Breast epithelium (tissue), 3 donors: ENCODE measurements at regions not wholly inside any gene's neighbourhood (a gene's known extent, or its start where the extent isn't known, plus 50 kb on each side); places are given as distances from the start of the nearest gene placed in this dataset.

ENCODE experiments used
- POLR2A ChIP-seq: fragments of 450-650 bp; IDR thresholded peaks from one replicate; pipeline ENCODE4 v1.6.1; 2016; ENCODE audit warnings: antibody characterized with exemption, mild to moderate bottlenecking, moderate library complexity
- POLR2AphosphoS5 ChIP-seq, 3 donors: sonication (generic); formaldehyde crosslinking; IDR thresholded peaks; one replicate each; pipeline ENCODE4 v1.6.1; 2017; ENCODE audit warnings: antibody characterized with exemption in 3 of 3
- TF ChIP-seq, protein P1 (sequence below), 3 donors: fragments of 450-650 bp; IDR thresholded peaks; one replicate each; pipeline ENCODE4 v1.5.1; 2016 to 2017; ENCODE audit warnings: antibody characterized with exemption in 3 of 3, mild to moderate bottlenecking in 3 of 3, moderate library complexity in 3 of 3

DNA sequence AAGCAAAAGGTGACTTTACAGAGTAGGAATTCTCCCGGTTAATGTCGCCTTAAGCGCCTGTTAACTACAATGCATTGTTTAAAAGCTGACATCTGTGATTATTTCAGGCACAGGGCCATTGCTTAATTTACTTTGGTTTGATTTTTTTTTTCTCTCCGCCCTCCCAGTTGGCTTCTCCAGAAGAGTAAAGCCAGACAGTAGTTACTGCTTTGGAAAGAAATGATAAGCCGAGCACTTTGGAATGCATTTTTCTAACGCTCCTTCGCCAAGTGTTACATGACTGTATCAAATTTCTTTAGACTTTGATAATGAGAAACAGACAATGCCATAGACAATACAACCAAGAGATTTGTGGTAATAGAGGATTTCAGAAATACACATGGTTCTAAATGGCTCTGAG lies 383.0 kb upstream of the TENM3 start:
- TF ChIP-seq, protein P1, sequence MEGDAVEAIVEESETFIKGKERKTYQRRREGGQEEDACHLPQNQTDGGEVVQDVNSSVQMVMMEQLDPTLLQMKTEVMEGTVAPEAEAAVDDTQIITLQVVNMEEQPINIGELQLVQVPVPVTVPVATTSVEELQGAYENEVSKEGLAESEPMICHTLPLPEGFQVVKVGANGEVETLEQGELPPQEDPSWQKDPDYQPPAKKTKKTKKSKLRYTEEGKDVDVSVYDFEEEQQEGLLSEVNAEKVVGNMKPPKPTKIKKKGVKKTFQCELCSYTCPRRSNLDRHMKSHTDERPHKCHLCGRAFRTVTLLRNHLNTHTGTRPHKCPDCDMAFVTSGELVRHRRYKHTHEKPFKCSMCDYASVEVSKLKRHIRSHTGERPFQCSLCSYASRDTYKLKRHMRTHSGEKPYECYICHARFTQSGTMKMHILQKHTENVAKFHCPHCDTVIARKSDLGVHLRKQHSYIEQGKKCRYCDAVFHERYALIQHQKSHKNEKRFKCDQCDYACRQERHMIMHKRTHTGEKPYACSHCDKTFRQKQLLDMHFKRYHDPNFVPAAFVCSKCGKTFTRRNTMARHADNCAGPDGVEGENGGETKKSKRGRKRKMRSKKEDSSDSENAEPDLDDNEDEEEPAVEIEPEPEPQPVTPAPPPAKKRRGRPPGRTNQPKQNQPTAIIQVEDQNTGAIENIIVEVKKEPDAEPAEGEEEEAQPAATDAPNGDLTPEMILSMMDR (IDR thresholded peaks at IDR 0.05) = no peak
- no peak for TF ChIP-seq POLR2AphosphoS5 (IDR thresholded peaks at IDR 0.05)
- TF ChIP-seq POLR2A = no peak
